Loucy (cell line): ENCODE measurements at regions not wholly inside any gene's neighbourhood (a gene's known extent, or its start where the extent isn't known, plus 50 kb on each side); places are given as distances from the start of the nearest gene placed in this dataset.

Experiments used
- CTCF ChIP-seq: fragments of 200-600 bp; sonication (generic); conservative IDR thresholded peaks from 2 replicates; pipeline ENCODE4 v1.5.1; 2014; ENCODE audit warnings: mild to moderate bottlenecking, antibody characterized with exemption, low read length
- EZH2phosphoT487 ChIP-seq: fragments of 200-600 bp; IDR thresholded peaks from 2 replicates; pipeline ENCODE4 v1.6.1; 2018; ENCODE audit warnings: antibody characterized with exemption, mild to moderate bottlenecking, moderate library complexity, borderline replicate concordance

GRCh38 chr19:31125071-31125470 lies 224.2 kb downstream of the TSHZ3 start:
- TF ChIP-seq CTCF (no peak), EZH2phosphoT487 (no peak)
